HCT116 (cell line): ENCODE measurements at regions not wholly inside any gene's neighbourhood (a gene's known extent, or its start where the extent isn't known, plus 50 kb on each side); places are given as distances from the start of the nearest gene placed in this dataset.

Experiments used
- ATAC-seq: fragments of 200-7000 bp; cut with Tn5 transposase; 2 replicates; pipeline ENCODE4 v1.9.1; 2020; ENCODE audit warnings: mild to moderate bottlenecking, moderate library complexity
- BruUV-seq: library from RNA; stranded (reverse); fragments of 400-500 nt; replicated peaks from 2 replicates; lab custom pipeline; 2021; lab: Mats Ljungman, UMichigan
- CTCF ChIA-PET: fragments of 300-600 bp; sonication (Branson Sonifier 250); formaldehyde crosslinking; loops from one replicate; lab custom pipeline; 2021; ENCODE audit warnings: antibody characterized with exemption; lab: Charles Lee
- POLR2A ChIA-PET: fragments of 300-600, 350-600 bp; sonication (Branson Sonifier 250); formaldehyde crosslinking; loops from one replicate; lab custom pipeline; 2021; ENCODE audit warnings: antibody characterized with exemption; lab: Charles Lee
- RAD21 ChIA-PET, 2 experiments: fragments of 300-600 bp; sonication (Branson Sonifier 250); formaldehyde crosslinking; loops; one replicate each; lab custom pipeline; 2023; ENCODE audit warnings: low total read pairs in 2 of 2; ENCODE audit not compliant: uncharacterized antibody in 2 of 2, unreplicated experiment in 2 of 2, low non-redundant PET in 1 of 2; lab: Charles Lee
- DNase-seq: peaks from one replicate; pipeline ENCODE4 v3.0.0-alpha.2; 2010; ENCODE audit warnings: low read depth, low spot score
- H2AFZ ChIP-seq: fragments of 200-600 bp; shearing (Covaris generic), sonication (generic); 2 replicates; pipeline ENCODE4 v1.6.1; 2017; ENCODE audit warnings: low read depth, mixed run types, mixed read lengths, antibody characterized with exemption, low read length; ENCODE audit not compliant: poor library complexity, severe bottlenecking
- H3K27ac ChIP-seq: 2 replicates; pipeline ENCODE4 v1.5.1; 2012; ENCODE audit warnings: low read depth, low read length
- H3K27me3 ChIP-seq: fragments of 200-600 bp; sonication (generic); 2 replicates; pipeline ENCODE4 v1.6.1; 2016; ENCODE audit warnings: mixed run types, low read length, mixed read lengths; ENCODE audit not compliant: insufficient read depth
- H3K36me3 ChIP-seq, 2 experiments: fragments of 200-500 bp in 1 of 2; fragments of 200-600 bp in 1 of 2; sonication (Bioruptor generic) in 1 of 2; sonication (generic) in 1 of 2; 2 replicates each; pipeline versions ENCODE4 v1.5.1 to v1.6.1; 2014 to 2016; ENCODE audit warnings: low read length in 2 of 2, inconsistent platforms in 1 of 2, mixed read lengths in 1 of 2, mixed run types in 1 of 2; ENCODE audit not compliant: insufficient read depth in 2 of 2, control insufficient read depth in 1 of 2
- H3K4me1 ChIP-seq, 2 experiments: fragments of 200-600 bp in 1 of 2; sonication (generic) in 1 of 2; 2 replicates each; pipeline versions ENCODE4 v1.5.1 to v1.6.1; 2012 to 2017; ENCODE audit warnings: low read length in 2 of 2, inconsistent platforms in 1 of 2, mild to moderate bottlenecking in 1 of 2, mixed read lengths in 1 of 2, mixed run types in 1 of 2, moderate library complexity in 1 of 2; ENCODE audit not compliant: insufficient read depth in 2 of 2, control insufficient read depth in 1 of 2
- H3K4me2 ChIP-seq: fragments of 200-600 bp; sonication (generic); 2 replicates; pipeline ENCODE4 v1.6.1; 2017; ENCODE audit warnings: mixed run types, low read length, mixed read lengths
- H3K4me3 ChIP-seq, 2 experiments: fragments of 200-600 bp in 1 of 2; sonication (generic) in 1 of 2; replicated peaks in 1 of 2; 2 replicates each; pipeline ENCODE4 v1.5.1; 2011 to 2016; ENCODE audit warnings: low read length in 2 of 2, control low read depth in 1 of 2, low read depth in 1 of 2, mild to moderate bottlenecking in 1 of 2, mixed read lengths in 1 of 2, mixed run types in 1 of 2
- H3K79me2 ChIP-seq: fragments of 200-600 bp; sonication (generic); 2 replicates; pipeline ENCODE4 v1.6.1; 2017; ENCODE audit warnings: mild to moderate bottlenecking, mixed run types, low read length, moderate library complexity, mixed read lengths; ENCODE audit not compliant: insufficient read depth
- H3K9ac ChIP-seq: fragments of 200-600 bp; sonication (generic); 2 replicates; pipeline ENCODE4 v1.6.1; 2016; ENCODE audit warnings: low read length, mixed read lengths
- H3K9me2 ChIP-seq: fragments of 200-600 bp; sonication (generic), shearing (Covaris generic); 2 replicates; pipeline ENCODE4 v1.6.1; 2017; ENCODE audit warnings: mixed run types, mild to moderate bottlenecking, moderate library complexity; ENCODE audit not compliant: insufficient read depth
- H3K9me3 ChIP-seq, 2 experiments: fragments of 200-500 bp in 1 of 2; fragments of 200-600 bp in 1 of 2; sonication (Bioruptor generic) in 1 of 2; sonication (generic) in 1 of 2; 2 replicates each; pipeline ENCODE4 v1.6.1; 2014 to 2017; ENCODE audit warnings: low read length in 2 of 2, mixed read lengths in 2 of 2, inconsistent platforms in 1 of 2, low read depth in 1 of 2, mild to moderate bottlenecking in 1 of 2, mixed run types in 1 of 2, moderate library complexity in 1 of 2; ENCODE audit not compliant: control insufficient read depth in 1 of 2, insufficient read depth in 1 of 2
- H4K20me1 ChIP-seq: fragments of 200-600 bp; sonication (generic), shearing (Covaris generic); 2 replicates; pipeline ENCODE4 v1.6.1; 2017; ENCODE audit warnings: mixed run types, mild to moderate bottlenecking, moderate library complexity; ENCODE audit not compliant: insufficient read depth
- CBX3 ChIP-seq: IDR thresholded peaks from 2 replicates; pipeline ENCODE4 v1.6.1; 2012; ENCODE audit warnings: low read depth
- ELF1 ChIP-seq: IDR thresholded peaks from 2 replicates; pipeline ENCODE4 v1.6.1; 2012; ENCODE audit warnings: low read depth, borderline replicate concordance
- EZH2phosphoT487 ChIP-seq: fragments of 200-600 bp; IDR thresholded peaks from 2 replicates; pipeline ENCODE4 v1.6.1; 2018; ENCODE audit warnings: antibody characterized with exemption, borderline replicate concordance
- FOSL1 ChIP-seq: IDR thresholded peaks from 2 replicates; pipeline ENCODE4 v1.6.1; 2012; ENCODE audit warnings: low read depth
- JUND ChIP-seq: IDR thresholded peaks from 2 replicates; pipeline ENCODE4 v1.6.1; 2012
- POLR2AphosphoS5 ChIP-seq: IDR thresholded peaks from 2 replicates; pipeline ENCODE4 v1.6.1; 2011; ENCODE audit warnings: mild to moderate bottlenecking, low read depth, low read length, moderate library complexity
- RAD21 ChIP-seq: IDR thresholded peaks from 2 replicates; pipeline ENCODE4 v1.6.1; 2012; ENCODE audit warnings: low read depth, mild to moderate bottlenecking
- SIN3A ChIP-seq: IDR thresholded peaks from 2 replicates; pipeline ENCODE4 v1.6.1; 2012; ENCODE audit warnings: low read depth
- SP1 ChIP-seq: IDR thresholded peaks from 2 replicates; pipeline ENCODE4 v1.6.1; 2012; ENCODE audit warnings: low read depth
- TCF7L2 ChIP-seq: IDR thresholded peaks from 2 replicates; pipeline ENCODE4 v1.7.0; 2011; ENCODE audit warnings: borderline replicate concordance, inconsistent platforms; ENCODE audit not compliant: insufficient read depth, insufficient read length; ENCODE audit errors: extremely low read depth
- YY1 ChIP-seq: IDR thresholded peaks from 2 replicates; pipeline ENCODE4 v1.6.1; 2011; ENCODE audit warnings: low read length, low read depth, moderate library complexity, mild to moderate bottlenecking; ENCODE audit not compliant: insufficient replicate concordance; ENCODE audit errors: extremely low read depth
- intact Hi-C: fragments of 100-400 bp; cut with micrococcal nuclease; formaldehyde crosslinking; loops from 2 replicates; pipeline ENCODE4 v1.10.0; 2022
- TF ChIP-seq, protein P1 (sequence below): IDR thresholded peaks from 2 replicates; pipeline ENCODE4 v1.6.1; 2011; ENCODE audit warnings: mild to moderate bottlenecking, low read length, moderate library complexity; ENCODE audit not compliant: insufficient replicate concordance; ENCODE audit errors: extremely low read depth
- TF ChIP-seq, protein P2 (sequence below): IDR thresholded peaks from 2 replicates; pipeline ENCODE4 v1.6.1; 2012
- TF ChIP-seq, protein P3 (sequence below): IDR thresholded peaks from 2 replicates; pipeline ENCODE4 v1.6.1; 2012
- TF ChIP-seq, protein P4 (sequence below): IDR thresholded peaks from 2 replicates; pipeline ENCODE4 v1.6.1; 2012; ENCODE audit warnings: low read depth

DNA sequence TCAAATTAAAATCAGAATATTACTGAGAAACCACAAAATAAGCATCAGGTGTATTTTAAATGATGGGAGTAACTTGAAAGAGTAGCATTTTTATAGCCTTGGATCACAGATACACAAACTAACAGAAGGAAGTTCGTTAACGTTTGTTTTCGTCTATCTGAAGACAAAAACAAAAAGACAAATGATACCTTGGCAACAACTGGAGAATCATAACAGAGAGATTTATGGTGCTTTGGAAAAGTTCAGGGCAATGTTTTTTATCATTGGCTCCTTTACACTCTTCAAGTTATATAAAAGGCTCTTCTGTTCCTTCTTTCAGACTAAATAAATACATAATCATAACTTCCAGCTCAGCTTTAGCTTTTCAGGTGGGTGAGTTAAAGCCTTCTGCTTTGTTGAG lies 128.1 kb upstream of the VLDLR start (continued):
- TF ChIP-seq, protein P1, sequence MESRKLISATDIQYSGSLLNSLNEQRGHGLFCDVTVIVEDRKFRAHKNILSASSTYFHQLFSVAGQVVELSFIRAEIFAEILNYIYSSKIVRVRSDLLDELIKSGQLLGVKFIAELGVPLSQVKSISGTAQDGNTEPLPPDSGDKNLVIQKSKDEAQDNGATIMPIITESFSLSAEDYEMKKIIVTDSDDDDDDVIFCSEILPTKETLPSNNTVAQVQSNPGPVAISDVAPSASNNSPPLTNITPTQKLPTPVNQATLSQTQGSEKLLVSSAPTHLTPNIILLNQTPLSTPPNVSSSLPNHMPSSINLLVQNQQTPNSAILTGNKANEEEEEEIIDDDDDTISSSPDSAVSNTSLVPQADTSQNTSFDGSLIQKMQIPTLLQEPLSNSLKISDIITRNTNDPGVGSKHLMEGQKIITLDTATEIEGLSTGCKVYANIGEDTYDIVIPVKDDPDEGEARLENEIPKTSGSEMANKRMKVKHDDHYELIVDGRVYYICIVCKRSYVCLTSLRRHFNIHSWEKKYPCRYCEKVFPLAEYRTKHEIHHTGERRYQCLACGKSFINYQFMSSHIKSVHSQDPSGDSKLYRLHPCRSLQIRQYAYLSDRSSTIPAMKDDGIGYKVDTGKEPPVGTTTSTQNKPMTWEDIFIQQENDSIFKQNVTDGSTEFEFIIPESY: no peak
- TF ChIP-seq EZH2phosphoT487: no peak
- no peak for TF ChIP-seq FOSL1
- TF ChIP-seq SP1: no peak
- no peak for TF ChIP-seq RAD21
- no peak for TF ChIP-seq ELF1
- TF ChIP-seq TCF7L2: no peak
- TF ChIP-seq CBX3: no peak

DNA sequence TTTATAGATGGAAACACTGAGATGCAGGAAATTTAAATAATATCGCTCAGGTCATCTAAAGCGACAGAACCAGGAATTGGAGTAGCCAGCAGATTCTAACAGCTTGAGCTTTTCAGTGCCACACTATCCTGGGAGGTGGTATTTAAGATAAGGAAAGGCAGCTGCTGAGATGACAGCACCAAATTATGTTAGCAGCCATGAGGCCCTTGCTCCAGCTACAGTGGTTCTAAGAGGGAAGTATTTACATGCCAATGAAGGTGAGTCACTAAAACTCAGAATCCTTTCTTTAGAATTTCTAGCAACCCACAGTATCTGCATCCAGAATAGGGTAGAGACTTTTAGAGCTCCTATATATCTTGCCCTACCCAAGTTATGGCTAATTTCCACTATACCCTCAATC lies 127.0 kb upstream of the VLDLR start:
- Histone ChIP-seq H3K79me2 (no peaks in the 10 kb centered on the region), H3K27me3 (0 out of 2 replicates have a peak, but pooled peaks cover 2% of the 10 kb centered on the region), H3K4me1 (no peaks in the 10 kb centered on the region), H3K9me2 (no peaks in the 10 kb centered on the region), H3K9me3 (no peaks in the 10 kb centered on the region), H2AFZ (no peak overlapping the region), H3K36me3 (no peaks in the 10 kb centered on the region), H3K9ac (no peak overlapping the region), H4K20me1 (no peaks in the 10 kb centered on the region), H3K4me3 (no peak overlapping the region), H3K27ac (no peak overlapping the region), H3K4me2 (no peak overlapping the region)
- ATAC-seq (no peak), DNase-seq (no peak)
- ChIA-PET CTCF (no interaction called here), RAD21 (interaction anchor here in 1 of 2 experiments (0.8 kb wide), 1 partner anchor 46 kb away, joined by 3 read pairs; no protein-coding TSS in a partner anchor), POLR2A (no interaction called here)
- TF ChIP-seq, protein P2, sequence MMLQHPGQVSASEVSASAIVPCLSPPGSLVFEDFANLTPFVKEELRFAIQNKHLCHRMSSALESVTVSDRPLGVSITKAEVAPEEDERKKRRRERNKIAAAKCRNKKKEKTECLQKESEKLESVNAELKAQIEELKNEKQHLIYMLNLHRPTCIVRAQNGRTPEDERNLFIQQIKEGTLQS: no peak
- TF ChIP-seq SIN3A (no peak), EZH2phosphoT487 (no peak), YY1 (no peak), JUND (no peak), CBX3 (no peak), POLR2AphosphoS5 (no peak), TCF7L2 (no peak), SP1 (no peak)
- TF ChIP-seq, protein P1: no peak
- TF ChIP-seq, protein P3, sequence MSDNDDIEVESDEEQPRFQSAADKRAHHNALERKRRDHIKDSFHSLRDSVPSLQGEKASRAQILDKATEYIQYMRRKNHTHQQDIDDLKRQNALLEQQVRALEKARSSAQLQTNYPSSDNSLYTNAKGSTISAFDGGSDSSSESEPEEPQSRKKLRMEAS: no peak
- TF ChIP-seq, protein P4, sequence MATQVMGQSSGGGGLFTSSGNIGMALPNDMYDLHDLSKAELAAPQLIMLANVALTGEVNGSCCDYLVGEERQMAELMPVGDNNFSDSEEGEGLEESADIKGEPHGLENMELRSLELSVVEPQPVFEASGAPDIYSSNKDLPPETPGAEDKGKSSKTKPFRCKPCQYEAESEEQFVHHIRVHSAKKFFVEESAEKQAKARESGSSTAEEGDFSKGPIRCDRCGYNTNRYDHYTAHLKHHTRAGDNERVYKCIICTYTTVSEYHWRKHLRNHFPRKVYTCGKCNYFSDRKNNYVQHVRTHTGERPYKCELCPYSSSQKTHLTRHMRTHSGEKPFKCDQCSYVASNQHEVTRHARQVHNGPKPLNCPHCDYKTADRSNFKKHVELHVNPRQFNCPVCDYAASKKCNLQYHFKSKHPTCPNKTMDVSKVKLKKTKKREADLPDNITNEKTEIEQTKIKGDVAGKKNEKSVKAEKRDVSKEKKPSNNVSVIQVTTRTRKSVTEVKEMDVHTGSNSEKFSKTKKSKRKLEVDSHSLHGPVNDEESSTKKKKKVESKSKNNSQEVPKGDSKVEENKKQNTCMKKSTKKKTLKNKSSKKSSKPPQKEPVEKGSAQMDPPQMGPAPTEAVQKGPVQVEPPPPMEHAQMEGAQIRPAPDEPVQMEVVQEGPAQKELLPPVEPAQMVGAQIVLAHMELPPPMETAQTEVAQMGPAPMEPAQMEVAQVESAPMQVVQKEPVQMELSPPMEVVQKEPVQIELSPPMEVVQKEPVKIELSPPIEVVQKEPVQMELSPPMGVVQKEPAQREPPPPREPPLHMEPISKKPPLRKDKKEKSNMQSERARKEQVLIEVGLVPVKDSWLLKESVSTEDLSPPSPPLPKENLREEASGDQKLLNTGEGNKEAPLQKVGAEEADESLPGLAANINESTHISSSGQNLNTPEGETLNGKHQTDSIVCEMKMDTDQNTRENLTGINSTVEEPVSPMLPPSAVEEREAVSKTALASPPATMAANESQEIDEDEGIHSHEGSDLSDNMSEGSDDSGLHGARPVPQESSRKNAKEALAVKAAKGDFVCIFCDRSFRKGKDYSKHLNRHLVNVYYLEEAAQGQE: no peak
- no TSS peak for BruUV-seq
- intact Hi-C loops: no loop called here
